ENCODE measurements at regions not wholly inside any gene's neighbourhood (a gene's known extent, or its start where the extent isn't known, plus 50 kb on each side); places are given as distances from the start of the nearest gene placed in this dataset.

DNA sequence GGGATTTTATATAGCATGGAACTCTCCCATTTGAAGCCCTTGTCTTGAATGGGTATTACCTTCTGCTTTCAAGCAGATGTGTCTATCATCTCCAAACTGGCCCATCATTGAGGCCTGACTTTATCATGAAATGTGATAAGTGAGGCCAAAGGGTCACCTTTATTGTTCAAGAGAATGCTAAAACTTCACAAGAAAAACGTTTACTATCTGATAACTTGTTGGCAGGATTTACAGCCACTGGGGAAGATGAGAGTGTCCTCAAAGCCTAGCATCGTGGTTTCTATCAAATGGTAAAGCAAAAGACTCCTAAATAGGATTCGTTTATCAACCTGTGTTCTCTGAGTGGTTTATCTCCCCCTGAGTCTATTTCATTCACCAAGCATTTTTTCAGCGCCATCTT is 62.0 kb upstream of the CLMN start:
- H3K27me3 ChIP-seq, result no peaks in the 10 kb centered on the region
- no peak overlapping the region for H3K4me3 ChIP-seq
- no peaks in the 10 kb centered on the region for H3K4me1 ChIP-seq
- no peaks in the 10 kb centered on the region for H3K36me3 ChIP-seq
- peaks cover 0 to 41% (median 10%) of the 10 kb centered on the region in 4 donors for H3K9me3 ChIP-seq
- no peak for TF ChIP-seq POLR2A (IDR thresholded peaks at IDR 0.05)
- no peak for TF ChIP-seq EP300 (IDR thresholded peaks at IDR 0.05)
- TF ChIP-seq, protein P1, sequence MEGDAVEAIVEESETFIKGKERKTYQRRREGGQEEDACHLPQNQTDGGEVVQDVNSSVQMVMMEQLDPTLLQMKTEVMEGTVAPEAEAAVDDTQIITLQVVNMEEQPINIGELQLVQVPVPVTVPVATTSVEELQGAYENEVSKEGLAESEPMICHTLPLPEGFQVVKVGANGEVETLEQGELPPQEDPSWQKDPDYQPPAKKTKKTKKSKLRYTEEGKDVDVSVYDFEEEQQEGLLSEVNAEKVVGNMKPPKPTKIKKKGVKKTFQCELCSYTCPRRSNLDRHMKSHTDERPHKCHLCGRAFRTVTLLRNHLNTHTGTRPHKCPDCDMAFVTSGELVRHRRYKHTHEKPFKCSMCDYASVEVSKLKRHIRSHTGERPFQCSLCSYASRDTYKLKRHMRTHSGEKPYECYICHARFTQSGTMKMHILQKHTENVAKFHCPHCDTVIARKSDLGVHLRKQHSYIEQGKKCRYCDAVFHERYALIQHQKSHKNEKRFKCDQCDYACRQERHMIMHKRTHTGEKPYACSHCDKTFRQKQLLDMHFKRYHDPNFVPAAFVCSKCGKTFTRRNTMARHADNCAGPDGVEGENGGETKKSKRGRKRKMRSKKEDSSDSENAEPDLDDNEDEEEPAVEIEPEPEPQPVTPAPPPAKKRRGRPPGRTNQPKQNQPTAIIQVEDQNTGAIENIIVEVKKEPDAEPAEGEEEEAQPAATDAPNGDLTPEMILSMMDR (IDR thresholded peaks at IDR 0.05), result no peak
- H3K27ac ChIP-seq, result no peak overlapping the region
- no peak for DNase-seq (ENCODE audit: low spot score in 2 of 2)
- WGBS, 2 donors, result 41 to 46% methylated on average over 4 of the region's 4 CpGs

DNA sequence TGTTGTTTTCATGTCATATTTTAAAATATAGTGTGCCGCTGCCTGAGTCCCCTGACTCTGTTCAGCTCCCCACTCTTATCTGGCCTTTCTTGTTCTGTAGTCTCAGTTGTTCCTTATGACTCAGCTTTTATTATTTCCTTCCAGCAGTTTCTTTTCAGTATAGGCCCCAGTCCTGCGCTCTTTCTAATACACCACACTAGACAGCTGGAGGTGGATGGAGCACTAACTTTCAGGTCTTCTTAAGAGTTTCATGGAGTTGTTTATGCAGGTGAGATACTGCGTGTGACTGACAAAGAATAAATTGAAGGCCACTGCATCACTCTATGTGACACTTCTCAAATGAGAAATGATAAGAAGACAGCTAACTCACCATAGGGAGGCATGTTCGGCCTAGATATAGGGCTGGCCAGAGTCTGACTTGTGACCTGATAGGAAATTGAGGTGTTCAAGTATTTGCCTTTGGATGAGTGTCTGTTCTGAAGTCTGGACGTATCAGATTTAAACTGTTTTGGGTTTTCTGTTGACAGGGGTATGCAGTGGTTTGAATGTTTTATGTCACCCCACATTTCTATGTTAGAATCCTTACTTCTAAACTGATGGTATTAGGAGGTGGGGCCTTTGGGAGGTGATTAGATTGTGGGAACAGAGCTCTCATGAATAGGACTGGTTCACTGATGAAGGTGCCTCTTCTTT is 60.8 kb upstream of the CLMN start:
- Histone ChIP-seq H3K36me3 (no peaks in the 10 kb centered on the region), H3K4me1 (no peaks in the 10 kb centered on the region), H3K4me3 (no peak overlapping the region), H3K9me3 (peaks cover 0 to 41% (median 10%) of the 10 kb centered on the region in 4 donors), H3K27ac (no peak overlapping the region), H3K27me3 (no peaks in the 10 kb centered on the region)
- TF ChIP-seq, protein P1 (IDR thresholded peaks at IDR 0.05), result no peak
- TF ChIP-seq POLR2A (IDR thresholded peaks at IDR 0.05), result no peak
- no peak for TF ChIP-seq EP300 (IDR thresholded peaks at IDR 0.05)
- no peak for DNase-seq (ENCODE audit: low spot score in 2 of 2)
- 75 to 89% methylated on average over 5 of the region's 5 CpGs for WGBS, 2 donors

DNA sequence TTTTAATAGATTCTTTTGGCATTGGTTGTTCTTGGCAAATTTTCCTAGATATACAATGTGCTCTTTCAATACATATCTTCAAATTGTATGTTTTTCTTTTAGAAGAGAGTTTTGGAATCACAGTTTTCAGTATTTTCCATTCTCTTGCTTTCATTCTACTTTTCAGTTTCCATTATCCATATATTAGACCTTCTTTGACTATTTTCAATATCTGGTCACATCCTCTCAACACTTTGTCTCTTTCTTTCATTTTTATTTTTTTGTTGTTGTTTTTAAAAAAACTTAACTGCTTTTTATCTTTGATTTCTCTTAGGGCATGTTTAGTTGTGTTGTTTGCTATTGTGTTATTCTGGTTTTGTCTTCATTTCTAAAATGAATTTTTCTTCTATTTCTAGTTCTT is 59.9 kb upstream of the CLMN start:
- Histone ChIP-seq H3K4me3 (no peak overlapping the region), H3K9me3 (peaks cover 0 to 41% (median 10%) of the 10 kb centered on the region in 4 donors), H3K36me3 (no peaks in the 10 kb centered on the region), H3K4me1 (no peaks in the 10 kb centered on the region), H3K27ac (no peak overlapping the region), H3K27me3 (no peaks in the 10 kb centered on the region)
- no peak for DNase-seq (ENCODE audit: low spot score in 2 of 2)
- TF ChIP-seq EP300 (IDR thresholded peaks at IDR 0.05) (no peak), POLR2A (IDR thresholded peaks at IDR 0.05) (no peak)
- TF ChIP-seq, protein P1 (IDR thresholded peaks at IDR 0.05), result no peak

DNA sequence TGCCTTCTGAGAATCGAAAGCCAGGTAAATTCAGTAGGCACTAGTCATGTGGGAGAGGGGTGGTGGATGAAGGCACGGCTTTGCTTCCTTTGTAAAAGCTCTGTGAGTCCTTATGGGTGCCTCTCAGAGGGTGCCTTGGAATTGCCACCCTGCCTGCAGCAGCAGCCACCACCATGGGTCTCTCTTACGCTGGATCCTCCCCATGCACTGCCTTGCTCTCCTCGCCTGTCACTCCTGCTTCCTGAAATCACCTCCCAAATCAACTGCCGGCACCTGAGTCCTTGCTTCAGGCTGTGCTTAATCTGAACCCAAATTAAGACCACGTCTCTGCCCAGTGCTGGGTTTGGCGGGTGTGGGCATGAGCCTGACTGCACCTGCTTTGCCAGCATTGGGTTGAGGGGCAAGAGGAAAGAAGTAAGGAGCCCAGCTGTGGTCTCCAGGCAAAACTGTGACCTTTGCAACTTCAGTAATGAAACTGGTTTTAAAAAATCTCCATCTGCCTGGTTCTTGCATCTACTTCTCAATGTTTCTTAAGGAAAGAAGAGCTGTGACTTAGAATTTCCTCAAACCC is 55.9 kb upstream of the CLMN start:
- no peaks in the 10 kb centered on the region for H3K27me3 ChIP-seq
- DNase-seq (ENCODE audit: low spot score in 2 of 2), result no peak
- peaks cover 0 to 32% (median 10%) of the 10 kb centered on the region in 4 donors for H3K9me3 ChIP-seq
- H3K4me1 ChIP-seq, result no peaks in the 10 kb centered on the region
- 66 to 72% methylated on average over 7 of the region's 7 CpGs for WGBS, 2 donors
- no peak overlapping the region for H3K27ac ChIP-seq
- TF ChIP-seq POLR2A (IDR thresholded peaks at IDR 0.05) (no peak), EP300 (IDR thresholded peaks at IDR 0.05) (no peak)
- TF ChIP-seq, protein P1 (IDR thresholded peaks at IDR 0.05), result no peak
- H3K36me3 ChIP-seq, result no peaks in the 10 kb centered on the region
- no peak overlapping the region for H3K4me3 ChIP-seq

DNA sequence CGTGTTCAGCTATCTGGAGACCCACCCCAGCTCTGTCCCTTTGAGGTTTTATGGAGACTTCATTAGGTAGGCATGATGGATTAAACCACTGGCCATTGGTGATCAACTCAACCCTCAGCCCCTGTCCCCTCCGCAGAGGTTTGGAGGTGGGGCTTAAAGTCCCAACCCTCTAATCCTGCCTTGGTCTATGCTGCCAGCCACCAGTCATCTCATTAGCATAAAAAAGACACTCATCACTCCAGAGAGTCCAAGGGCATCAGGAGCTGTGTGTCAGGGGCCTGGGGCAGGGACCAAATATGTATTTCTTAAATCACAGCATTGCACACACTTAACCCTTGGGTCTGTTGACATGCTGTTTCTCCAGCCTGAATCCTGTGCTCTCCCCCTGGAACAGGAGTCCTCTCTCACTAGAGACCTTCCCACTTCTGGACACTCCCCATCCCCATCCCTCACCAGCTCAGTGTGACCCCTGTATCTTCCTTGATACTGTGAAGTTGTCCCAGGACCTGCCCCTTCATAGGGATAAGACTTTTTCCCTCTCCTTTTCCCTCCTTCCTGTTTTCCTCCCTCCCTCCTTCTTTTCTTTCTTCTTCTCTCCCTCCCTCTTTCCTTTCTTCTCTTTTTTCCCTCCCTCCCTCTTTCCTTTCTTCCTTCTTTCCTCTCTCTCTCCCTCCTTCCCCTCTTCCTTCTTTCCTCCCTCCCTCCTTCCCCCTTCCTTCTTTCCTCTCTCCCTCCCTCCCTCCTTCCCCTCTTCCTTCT is 54.7 kb upstream of the CLMN start:
- H3K27ac ChIP-seq, result no peak overlapping the region
- no peak for DNase-seq (ENCODE audit: low spot score in 2 of 2)
- TF ChIP-seq EP300 (IDR thresholded peaks at IDR 0.05) (no peak), POLR2A (IDR thresholded peaks at IDR 0.05) (no peak)
- TF ChIP-seq, protein P1 (IDR thresholded peaks at IDR 0.05), result no peak
- H3K9me3 ChIP-seq, result peaks cover 0 to 20% (median 4%) of the 10 kb centered on the region in 4 donors
- H3K27me3 ChIP-seq, result no peaks in the 10 kb centered on the region
- H3K36me3 ChIP-seq, result no peaks in the 10 kb centered on the region
- no peak overlapping the region for H3K4me3 ChIP-seq
- no peaks in the 10 kb centered on the region for H3K4me1 ChIP-seq
- 65 to 79% methylated on average over 2 of the region's 2 CpGs for WGBS, 2 donors

Data from tibial nerve (tissue), 4 donors.